M059J (cell line): ENCODE measurements at regions not wholly inside any gene's neighbourhood (a gene's known extent, or its start where the extent isn't known, plus 50 kb on each side); places are given as distances from the start of the nearest gene placed in this dataset.

ENCODE experiments used
- DNase-seq: peaks from one replicate; pipeline ENCODE4 v3.0.0-alpha.2; 2012; ENCODE audit warnings: low read depth

- DNase-seq, result no peak
These were observed 55.6 kb downstream of the PBDC1 start for GRCh38 chrX:76228499-76228898.

- DNase-seq, result no peak
These were observed 76.0 kb downstream of the PBDC1 start for GRCh38 chrX:76248901-76249300.

GRCh38 chrX:76253432-76253831 lies 80.6 kb downstream of the PBDC1 start:
- DNase-seq, result peak; percentile 64

- DNase-seq, result peak; percentile 54
These were observed 106.1 kb downstream of the PBDC1 start for GRCh38 chrX:76279007-76279406.
